ENCODE measurements at regions not wholly inside any gene's neighbourhood (a gene's known extent, or its start where the extent isn't known, plus 50 kb on each side); places are given as distances from the start of the nearest gene placed in this dataset.
"Not testable (repeated sequence)": the region's sequence is repeated elsewhere in the genome, so short reads cannot be mapped to it uniquely, and the experiment has no call there.

GRCh38 chr12:72754026-72754425 is 481.9 kb downstream of the TRHDE start:
- H3K4me3 ChIP-seq (ENCODE audit: low read length); DNase-seq; H3K4me1 ChIP-seq (ENCODE audit: control insufficient read depth, insufficient read depth, low read length); H3K27me3 ChIP-seq (ENCODE audit: control insufficient read depth, insufficient read depth, low read length); H3K36me3 ChIP-seq (ENCODE audit: control insufficient read depth, insufficient read depth, low read length); H3K9me3 ChIP-seq (replicated peaks; ENCODE audit: control insufficient read depth, low read depth, low read length); H3K27ac ChIP-seq (ENCODE audit: low read length): not testable (repeated sequence)
- 81% methylated on average over 17 of the region's 18 CpGs for WGBS (ENCODE audit: insufficient coverage)

DNA sequence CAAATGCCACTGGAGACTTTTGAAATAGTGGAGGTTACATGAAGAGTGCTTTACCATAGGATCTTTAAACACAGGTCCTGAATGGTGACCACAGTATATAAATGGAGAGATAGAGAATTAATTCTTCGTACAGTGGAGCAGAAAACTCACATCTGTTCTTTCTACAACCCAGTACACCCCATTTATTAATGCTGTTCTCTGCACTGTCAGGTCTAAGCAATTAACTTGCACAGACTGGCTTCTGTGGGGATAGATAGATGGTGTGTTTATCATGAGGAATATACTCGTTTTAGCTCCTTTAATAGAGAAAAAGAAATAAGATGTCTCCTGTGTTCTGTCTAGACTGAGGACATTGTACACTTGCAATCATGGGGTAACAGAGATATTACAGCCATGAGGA is 494.3 kb downstream of the TRHDE start:
- Histone ChIP-seq H3K9me3 (replicated peaks; ENCODE audit: control insufficient read depth, low read depth, low read length) (no peaks in the 10 kb centered on the region), H3K4me3 (ENCODE audit: low read length) (no peak overlapping the region), H3K36me3 (ENCODE audit: control insufficient read depth, insufficient read depth, low read length) (no peaks in the 10 kb centered on the region), H3K4me1 (ENCODE audit: control insufficient read depth, insufficient read depth, low read length) (no peaks in the 10 kb centered on the region), H3K27me3 (ENCODE audit: control insufficient read depth, insufficient read depth, low read length) (no peaks in the 10 kb centered on the region), H3K27ac (ENCODE audit: low read length) (no peak overlapping the region)
- WGBS (ENCODE audit: insufficient coverage), result no CpG with 5 or more reads among the region's 2 CpGs
- DNase-seq, result no peak

DNA sequence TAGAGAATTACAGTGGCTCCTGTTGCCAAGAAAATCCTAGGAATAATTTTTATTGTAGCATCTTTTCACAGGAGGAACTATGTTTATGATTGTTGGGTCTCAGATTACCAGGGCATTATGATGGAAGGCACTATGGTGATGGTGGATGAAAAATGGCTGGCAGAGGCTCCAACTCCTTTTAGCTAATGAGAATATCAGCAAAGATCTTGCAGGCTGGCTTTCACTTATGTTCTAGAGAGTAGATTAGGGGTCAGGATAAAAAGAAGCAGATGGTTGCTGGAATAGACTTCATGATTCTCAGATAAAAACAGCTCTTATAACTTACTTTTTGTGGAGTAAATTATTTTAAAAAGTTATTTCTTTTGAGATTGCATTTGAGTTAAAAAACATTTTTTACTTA is 501.9 kb downstream of the TRHDE start:
- Histone ChIP-seq H3K27me3 (ENCODE audit: control insufficient read depth, insufficient read depth, low read length) (no peaks in the 10 kb centered on the region), H3K36me3 (ENCODE audit: control insufficient read depth, insufficient read depth, low read length) (no peaks in the 10 kb centered on the region), H3K27ac (ENCODE audit: low read length) (no peak overlapping the region), H3K9me3 (replicated peaks; ENCODE audit: control insufficient read depth, low read depth, low read length) (no peaks in the 10 kb centered on the region), H3K4me3 (ENCODE audit: low read length) (no peak overlapping the region), H3K4me1 (ENCODE audit: control insufficient read depth, insufficient read depth, low read length) (no peaks in the 10 kb centered on the region)
- no peak for DNase-seq

- WGBS (ENCODE audit: insufficient coverage), result no CpG with 5 or more reads among the region's 1 CpG
Measured at GRCh38 chr12:72777806-72778205, 505.6 kb downstream of the TRHDE start.

GRCh38 chr12:72790273-72790672 is 518.1 kb downstream of the TRHDE start:
- Histone ChIP-seq H3K27ac (ENCODE audit: low read length) (no peak overlapping the region), H3K36me3 (ENCODE audit: control insufficient read depth, insufficient read depth, low read length) (no peaks in the 10 kb centered on the region), H3K4me3 (ENCODE audit: low read length) (no peak overlapping the region), H3K27me3 (ENCODE audit: control insufficient read depth, insufficient read depth, low read length) (no peaks in the 10 kb centered on the region), H3K4me1 (ENCODE audit: control insufficient read depth, insufficient read depth, low read length) (no peaks in the 10 kb centered on the region), H3K9me3 (replicated peaks; ENCODE audit: control insufficient read depth, low read depth, low read length) (no peaks in the 10 kb centered on the region)
- peak; percentile 1 for DNase-seq
- no CpG with 5 or more reads among the region's 1 CpG for WGBS (ENCODE audit: insufficient coverage)

More at GRCh38 chr12:72777806-72778205, 505.6 kb downstream of the TRHDE start:
- H3K4me3 ChIP-seq (ENCODE audit: low read length), result no peak overlapping the region
- H3K4me1 ChIP-seq (ENCODE audit: control insufficient read depth, insufficient read depth, low read length), result no peaks in the 10 kb centered on the region
- no peaks in the 10 kb centered on the region for H3K9me3 ChIP-seq (replicated peaks; ENCODE audit: control insufficient read depth, low read depth, low read length)
- H3K36me3 ChIP-seq (ENCODE audit: control insufficient read depth, insufficient read depth, low read length), result no peaks in the 10 kb centered on the region
- H3K27me3 ChIP-seq (ENCODE audit: control insufficient read depth, insufficient read depth, low read length), result no peaks in the 10 kb centered on the region
- H3K27ac ChIP-seq (ENCODE audit: low read length), result no peak overlapping the region
- DNase-seq, result no peak

DNA sequence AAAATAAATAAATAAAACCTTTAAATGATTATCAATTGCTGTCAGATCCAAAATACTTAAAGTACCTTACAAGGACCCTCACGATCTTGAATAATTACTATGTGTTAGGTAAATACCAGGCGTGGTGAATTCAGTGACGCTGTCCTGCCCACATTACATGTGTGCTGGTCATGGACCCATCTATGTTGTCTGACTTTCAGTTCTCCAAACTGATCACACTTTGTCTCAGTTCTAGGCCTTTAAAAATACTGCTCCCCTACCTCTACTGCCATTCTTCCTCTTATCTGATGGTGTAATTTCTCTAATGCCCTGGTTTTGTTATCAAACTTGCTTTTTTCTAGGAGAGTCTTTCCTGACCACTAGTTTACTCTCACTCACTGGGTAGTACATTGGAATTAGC is 520.7 kb downstream of the TRHDE start:
- H3K27ac ChIP-seq (ENCODE audit: low read length), result no peak overlapping the region
- WGBS (ENCODE audit: insufficient coverage), result no CpG with 5 or more reads among the region's 3 CpGs
- H3K4me3 ChIP-seq (ENCODE audit: low read length), result no peak overlapping the region
- H3K4me1 ChIP-seq (ENCODE audit: control insufficient read depth, insufficient read depth, low read length), result no peaks in the 10 kb centered on the region
- H3K27me3 ChIP-seq (ENCODE audit: control insufficient read depth, insufficient read depth, low read length), result no peaks in the 10 kb centered on the region
- peaks cover 2% of the 10 kb centered on the region for H3K9me3 ChIP-seq (replicated peaks; ENCODE audit: control insufficient read depth, low read depth, low read length)
- H3K36me3 ChIP-seq (ENCODE audit: control insufficient read depth, insufficient read depth, low read length), result no peaks in the 10 kb centered on the region
- no peak for DNase-seq

DNA sequence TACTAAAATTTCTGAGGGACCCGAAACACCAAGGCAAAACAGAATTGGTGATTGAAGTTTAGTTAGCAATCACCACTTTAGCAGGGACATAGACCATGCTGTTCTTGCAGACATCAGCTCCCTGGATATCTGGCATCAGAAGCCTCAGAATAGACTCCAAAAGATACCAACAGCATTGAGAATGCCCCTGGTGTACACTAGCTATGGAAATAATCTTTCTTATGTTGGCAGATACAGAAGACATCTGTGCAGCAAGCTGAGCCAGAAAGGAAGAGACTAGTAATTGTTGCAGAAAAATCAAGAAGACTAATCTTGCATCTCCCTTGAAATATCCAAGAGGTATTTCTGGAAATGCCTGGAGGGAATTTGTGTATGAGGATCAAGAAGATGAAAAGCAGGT is 521.6 kb downstream of the TRHDE start:
- 89% methylated on average over 1 of the region's 1 CpG for WGBS (ENCODE audit: insufficient coverage)
- Histone ChIP-seq H3K9me3 (replicated peaks; ENCODE audit: control insufficient read depth, low read depth, low read length) (peaks cover 2% of the 10 kb centered on the region), H3K36me3 (ENCODE audit: control insufficient read depth, insufficient read depth, low read length) (no peaks in the 10 kb centered on the region), H3K27me3 (ENCODE audit: control insufficient read depth, insufficient read depth, low read length) (no peaks in the 10 kb centered on the region), H3K4me1 (ENCODE audit: control insufficient read depth, insufficient read depth, low read length) (no peaks in the 10 kb centered on the region), H3K27ac (ENCODE audit: low read length) (no peak overlapping the region), H3K4me3 (ENCODE audit: low read length) (no peak overlapping the region)
- no peak for DNase-seq

DNA sequence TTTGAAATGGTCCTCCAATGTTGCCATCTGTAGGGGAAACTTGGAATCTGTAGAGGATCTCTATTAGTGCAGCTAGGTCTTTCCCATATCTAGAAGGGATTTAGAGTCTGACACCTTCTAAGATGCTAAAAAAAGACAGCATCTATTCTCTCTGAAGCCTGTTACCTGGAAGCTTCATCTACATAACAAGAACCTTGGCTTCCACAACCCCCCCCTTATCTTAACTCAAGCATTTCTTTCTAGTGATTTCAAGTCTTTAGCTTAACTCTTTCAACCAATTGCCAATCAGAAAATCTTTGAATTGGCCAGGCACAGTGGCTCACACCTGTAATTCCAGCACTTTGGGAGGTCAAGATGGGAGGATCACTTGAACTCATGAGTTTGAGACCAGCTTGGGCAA is 543.3 kb downstream of the TRHDE start:
- Histone ChIP-seq H3K27ac (ENCODE audit: low read length) (no peak overlapping the region), H3K4me3 (ENCODE audit: low read length) (no peak overlapping the region), H3K4me1 (ENCODE audit: control insufficient read depth, insufficient read depth, low read length) (no peaks in the 10 kb centered on the region), H3K36me3 (ENCODE audit: control insufficient read depth, insufficient read depth, low read length) (no peaks in the 10 kb centered on the region), H3K27me3 (ENCODE audit: control insufficient read depth, insufficient read depth, low read length) (no peaks in the 10 kb centered on the region), H3K9me3 (replicated peaks; ENCODE audit: control insufficient read depth, low read depth, low read length) (peaks cover 10% of the 10 kb centered on the region)
- DNase-seq, result no peak

DNA sequence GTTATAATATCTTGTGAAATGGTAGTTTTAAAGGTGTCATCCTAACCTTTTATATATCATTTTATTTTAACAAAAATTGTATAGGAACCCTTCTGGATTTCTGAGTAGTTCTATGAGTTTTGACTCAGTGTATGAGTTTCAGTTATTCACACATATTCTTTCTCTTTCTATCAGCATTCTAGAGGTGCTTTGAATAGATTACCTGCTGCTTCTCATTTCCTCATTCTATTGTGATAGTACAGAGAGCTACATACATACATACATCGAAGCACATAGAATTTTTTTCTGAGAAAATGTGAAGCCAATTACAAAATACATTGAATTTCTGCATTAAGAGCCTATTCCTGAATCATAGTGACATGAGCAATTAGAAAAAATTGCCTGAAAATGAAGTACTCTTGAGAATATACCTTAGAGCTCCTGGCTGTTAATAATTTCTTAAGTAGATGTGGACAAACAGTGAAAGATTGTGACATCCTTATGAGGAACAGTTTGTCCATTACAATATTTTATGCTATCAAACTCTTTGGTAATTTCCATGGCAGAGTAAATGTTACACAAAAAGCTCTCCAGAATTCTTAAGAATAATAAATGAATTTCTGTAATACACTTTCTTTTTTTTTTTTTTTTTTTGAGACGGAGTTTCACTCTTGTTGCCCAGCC is 556.6 kb downstream of the TRHDE start:
- H3K4me3 ChIP-seq (ENCODE audit: low read length), result no peak overlapping the region
- no peaks in the 10 kb centered on the region for H3K9me3 ChIP-seq (replicated peaks; ENCODE audit: control insufficient read depth, low read depth, low read length)
- no peaks in the 10 kb centered on the region for H3K36me3 ChIP-seq (ENCODE audit: control insufficient read depth, insufficient read depth, low read length)
- H3K27me3 ChIP-seq (ENCODE audit: control insufficient read depth, insufficient read depth, low read length), result no peaks in the 10 kb centered on the region
- WGBS (ENCODE audit: insufficient coverage), result no CpG with 5 or more reads among the region's 2 CpGs
- no peak for DNase-seq
- H3K4me1 ChIP-seq (ENCODE audit: control insufficient read depth, insufficient read depth, low read length), result no peaks in the 10 kb centered on the region
- no peak overlapping the region for H3K27ac ChIP-seq (ENCODE audit: low read length)

DNA sequence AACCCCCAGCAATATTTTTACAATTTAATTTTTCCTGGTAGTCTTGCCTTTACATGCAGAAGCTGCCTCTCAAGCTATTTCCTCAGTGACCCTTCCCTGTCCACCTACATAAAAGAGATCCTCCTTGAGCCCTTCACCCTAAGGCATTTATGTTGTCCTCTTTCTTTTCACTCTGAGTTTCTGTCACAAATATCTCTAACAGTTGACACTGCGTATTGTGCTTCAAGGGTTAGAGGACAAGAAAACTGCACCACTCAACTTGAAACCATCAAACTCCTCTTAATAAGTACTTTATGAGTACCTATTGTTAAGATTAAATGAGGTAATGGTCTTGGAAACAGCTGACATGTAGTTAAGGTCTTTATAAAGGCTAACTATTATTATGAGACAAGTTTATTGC is 557.7 kb downstream of the TRHDE start:
- no peak for DNase-seq
- Histone ChIP-seq H3K9me3 (replicated peaks; ENCODE audit: control insufficient read depth, low read depth, low read length) (no peaks in the 10 kb centered on the region), H3K4me1 (ENCODE audit: control insufficient read depth, insufficient read depth, low read length) (no peaks in the 10 kb centered on the region), H3K36me3 (ENCODE audit: control insufficient read depth, insufficient read depth, low read length) (no peaks in the 10 kb centered on the region), H3K4me3 (ENCODE audit: low read length) (no peak overlapping the region), H3K27me3 (ENCODE audit: control insufficient read depth, insufficient read depth, low read length) (no peaks in the 10 kb centered on the region), H3K27ac (ENCODE audit: low read length) (no peak overlapping the region)
- no CpG with 5 or more reads among the region's 1 CpG for WGBS (ENCODE audit: insufficient coverage)

GRCh38 chr12:72832024-72832423 is 559.9 kb downstream of the TRHDE start:
- H3K36me3 ChIP-seq (ENCODE audit: control insufficient read depth, insufficient read depth, low read length), result no peaks in the 10 kb centered on the region
- no peak overlapping the region for H3K4me3 ChIP-seq (ENCODE audit: low read length)
- DNase-seq, result peak; percentile 64
- no peaks in the 10 kb centered on the region for H3K9me3 ChIP-seq (replicated peaks; ENCODE audit: control insufficient read depth, low read depth, low read length)
- H3K27me3 ChIP-seq (ENCODE audit: control insufficient read depth, insufficient read depth, low read length), result no peaks in the 10 kb centered on the region
- no peaks in the 10 kb centered on the region for H3K4me1 ChIP-seq (ENCODE audit: control insufficient read depth, insufficient read depth, low read length)
- WGBS (ENCODE audit: insufficient coverage), result 38% methylated on average over 3 of the region's 4 CpGs
- no peak overlapping the region for H3K27ac ChIP-seq (ENCODE audit: low read length)
